Rectal smooth muscle tissue (tissue), 1 donor: ENCODE measurements at regions not wholly inside any gene's neighbourhood (a gene's known extent, or its start where the extent isn't known, plus 50 kb on each side); places are given as distances from the start of the nearest gene placed in this dataset.

ENCODE experiments used
- H3K27ac ChIP-seq: one replicate; pipeline ENCODE4 v1.7.0; 2013; ENCODE audit warnings: low read depth, low read length, inconsistent platforms
- H3K27me3 ChIP-seq: one replicate; pipeline ENCODE4 v1.7.0; 2013; ENCODE audit warnings: low read length; ENCODE audit not compliant: control insufficient read depth, insufficient read depth
- H3K36me3 ChIP-seq: one replicate; pipeline ENCODE4 v1.7.0; 2013; ENCODE audit warnings: low read length; ENCODE audit not compliant: control insufficient read depth, insufficient read depth
- H3K4me1 ChIP-seq: one replicate; pipeline ENCODE4 v1.7.0; 2013; ENCODE audit warnings: low read length; ENCODE audit not compliant: control insufficient read depth, insufficient read depth
- H3K4me3 ChIP-seq: one replicate; pipeline ENCODE4 v1.7.0; 2013; ENCODE audit warnings: low read length
- H3K9ac ChIP-seq: one replicate; pipeline ENCODE4 v1.7.0; 2013; ENCODE audit warnings: low read length

GRCh38 chr15:91461377-91461776, 361.3 kb downstream of the SV2B start:
- Histone ChIP-seq H3K9ac (no peak overlapping the region), H3K27me3 (no peaks in the 10 kb centered on the region), H3K36me3 (no peaks in the 10 kb centered on the region), H3K4me3 (no peak overlapping the region), H3K4me1 (no peaks in the 10 kb centered on the region), H3K27ac (no peak overlapping the region)

- H3K4me1 ChIP-seq: no peaks in the 10 kb centered on the region
- no peaks in the 10 kb centered on the region for H3K27me3 ChIP-seq
- H3K9ac ChIP-seq: no peak overlapping the region
- no peak overlapping the region for H3K27ac ChIP-seq
- H3K4me3 ChIP-seq: no peak overlapping the region
- no peaks in the 10 kb centered on the region for H3K36me3 ChIP-seq
These were observed 365.0 kb downstream of the SV2B start for GRCh38 chr15:91465086-91465485.

GRCh38 chr15:91465696-91466095, 365.6 kb downstream of the SV2B start:
- Histone ChIP-seq H3K27me3 (no peaks in the 10 kb centered on the region), H3K4me1 (no peaks in the 10 kb centered on the region), H3K27ac (no peak overlapping the region), H3K4me3 (no peak overlapping the region), H3K9ac (no peak overlapping the region), H3K36me3 (no peaks in the 10 kb centered on the region)

- no peaks in the 10 kb centered on the region for H3K4me1 ChIP-seq
- no peak overlapping the region for H3K27ac ChIP-seq
- H3K9ac ChIP-seq: no peak overlapping the region
- no peaks in the 10 kb centered on the region for H3K27me3 ChIP-seq
- H3K4me3 ChIP-seq: no peak overlapping the region
- no peaks in the 10 kb centered on the region for H3K36me3 ChIP-seq
These were observed 369.0 kb downstream of the SV2B start for GRCh38 chr15:91468871-91469580.

GRCh38 chr15:91469632-91470567, 369.8 kb downstream of the SV2B start:
- H3K4me3 ChIP-seq: no peak overlapping the region
- H3K9ac ChIP-seq: no peak overlapping the region
- no peak overlapping the region for H3K27ac ChIP-seq
- H3K27me3 ChIP-seq: no peaks in the 10 kb centered on the region
- no peaks in the 10 kb centered on the region for H3K4me1 ChIP-seq
- H3K36me3 ChIP-seq: no peaks in the 10 kb centered on the region

GRCh38 chr15:91471468-91471867, 371.4 kb downstream of the SV2B start:
- H3K4me1 ChIP-seq: no peaks in the 10 kb centered on the region
- H3K27ac ChIP-seq: no peak overlapping the region
- H3K9ac ChIP-seq: no peak overlapping the region
- H3K27me3 ChIP-seq: no peaks in the 10 kb centered on the region
- H3K36me3 ChIP-seq: no peaks in the 10 kb centered on the region
- H3K4me3 ChIP-seq: no peak overlapping the region

GRCh38 chr15:91472316-91472756, 372.3 kb downstream of the SV2B start:
- no peak overlapping the region for H3K27ac ChIP-seq

GRCh38 chr15:91473894-91474545, 374.0 kb downstream of the SV2B start:
- Histone ChIP-seq H3K4me1 (no peaks in the 10 kb centered on the region), H3K36me3 (no peaks in the 10 kb centered on the region), H3K9ac (no peak overlapping the region), H3K27ac (no peak overlapping the region), H3K27me3 (no peaks in the 10 kb centered on the region), H3K4me3 (no peak overlapping the region)

More at GRCh38 chr15:91472316-91472756, 372.3 kb downstream of the SV2B start:
- no peaks in the 10 kb centered on the region for H3K36me3 ChIP-seq
- no peak overlapping the region for H3K9ac ChIP-seq
- no peak overlapping the region for H3K4me3 ChIP-seq
- H3K27me3 ChIP-seq: no peaks in the 10 kb centered on the region
- H3K4me1 ChIP-seq: no peaks in the 10 kb centered on the region

GRCh38 chr15:91476861-91477260, 376.6 kb upstream of the SLCO3A1 start:
- Histone ChIP-seq H3K9ac (no peak overlapping the region), H3K36me3 (no peaks in the 10 kb centered on the region), H3K27me3 (no peaks in the 10 kb centered on the region), H3K4me3 (no peak overlapping the region), H3K4me1 (no peaks in the 10 kb centered on the region), H3K27ac (no peak overlapping the region)

- H3K4me3 ChIP-seq: no peak overlapping the region
- H3K36me3 ChIP-seq: no peaks in the 10 kb centered on the region
- no peaks in the 10 kb centered on the region for H3K4me1 ChIP-seq
- no peak overlapping the region for H3K9ac ChIP-seq
- no peak overlapping the region for H3K27ac ChIP-seq
- H3K27me3 ChIP-seq: no peaks in the 10 kb centered on the region
These were observed 374.8 kb upstream of the SLCO3A1 start for GRCh38 chr15:91478717-91479191.

- Histone ChIP-seq H3K4me1 (no peaks in the 10 kb centered on the region), H3K4me3 (no peak overlapping the region), H3K9ac (no peak overlapping the region), H3K27me3 (no peaks in the 10 kb centered on the region), H3K27ac (no peak overlapping the region), H3K36me3 (no peaks in the 10 kb centered on the region)
These were observed 373.1 kb upstream of the SLCO3A1 start for GRCh38 chr15:91480426-91480825.

GRCh38 chr15:91482799-91483198, 370.7 kb upstream of the SLCO3A1 start:
- Histone ChIP-seq H3K9ac (no peak overlapping the region), H3K27me3 (no peaks in the 10 kb centered on the region), H3K4me3 (no peak overlapping the region), H3K4me1 (no peaks in the 10 kb centered on the region), H3K27ac (no peak overlapping the region), H3K36me3 (no peaks in the 10 kb centered on the region)
